Heart right ventricle (tissue), 16 donors: ENCODE measurements at regions not wholly inside any gene's neighbourhood (a gene's known extent, or its start where the extent isn't known, plus 50 kb on each side); places are given as distances from the start of the nearest gene placed in this dataset.

Experiments used
- ATAC-seq, 8 donors: fragments of 200-7000 bp; cut with Tn5 transposase; one replicate each; pipeline ENCODE4 v1.9.1; 2020; ENCODE audit warnings: mild to moderate bottlenecking in 8 of 8, moderate library complexity in 8 of 8, moderate number of reproducible peaks in 1 of 8
- DNase-seq, 2 donors: peaks; one replicate each; pipeline ENCODE4 v3.0.0-alpha.2; 2020
- H3K27ac ChIP-seq, 10 donors: fragments of 200-600 bp; sonication (generic) in 2 of 10; one replicate each; pipeline versions ENCODE4 v1.5.0 to v1.8.0; 2020 to 2022; ENCODE audit warnings: mild to moderate bottlenecking in 3 of 10
- H3K27me3 ChIP-seq, 7 donors: fragments of 200-600 bp; one replicate each; pipeline ENCODE4 v1.8.0; 2021 to 2022; ENCODE audit warnings: mild to moderate bottlenecking in 2 of 7
- H3K36me3 ChIP-seq, 9 donors: fragments of 200-600 bp; sonication (generic) in 1 of 9; one replicate each; pipeline versions ENCODE4 v1.5.0 to v1.8.0; 2020 to 2022; ENCODE audit warnings: mild to moderate bottlenecking in 2 of 9
- H3K4me1 ChIP-seq, 9 donors: fragments of 200-600 bp; sonication (generic) in 1 of 9; one replicate each; pipeline versions ENCODE4 v1.5.0 to v1.8.0; 2020 to 2022; ENCODE audit warnings: mild to moderate bottlenecking in 4 of 9
- H3K4me3 ChIP-seq, 10 donors: fragments of 200-600 bp; sonication (generic) in 2 of 10; one replicate each; pipeline versions ENCODE4 v1.5.0 to v1.8.0; 2020 to 2022; ENCODE audit warnings: mild to moderate bottlenecking in 7 of 10, moderate library complexity in 2 of 10
- H3K9me3 ChIP-seq, 11 donors: fragments of 200-600 bp in 10 of 11; sonication (generic) in 2 of 11; one replicate each; pipeline versions ENCODE4 v1.5.0 to v1.8.0; 2013 to 2022; ENCODE audit warnings: mild to moderate bottlenecking in 2 of 11, control low read depth in 1 of 11, moderate library complexity in 1 of 11
- WGBS, 2 donors: extraction: QIAGEN DNeasy Blood & Tissue Kit; methylation state at CpG; one replicate each; pipeline ENCODE4 v1.1.7; 2013; ENCODE audit warnings: inconsistent platforms in 1 of 2; 5-methylcytosine and 5-hydroxymethylcytosine counted together
- intact Hi-C, 10 donors: fragments of 100-400 bp; cut with DNase I; formaldehyde crosslinking; loops; one replicate each; pipeline versions ENCODE4 v1.11.1 to v1.14.2; 2022
- TF ChIP-seq, protein P1 (sequence below), 9 donors: fragments of 200-600 bp; sonication (generic) in 2 of 9; IDR thresholded peaks; one replicate each; pipeline versions ENCODE4 v1.5.0 to v1.8.0; 2021 to 2022; ENCODE audit warnings: antibody characterized with exemption in 9 of 9, mild to moderate bottlenecking in 5 of 9, moderate library complexity in 1 of 9
- donor health status: Arrhythmogenic right ventricular cardiomyopathy.
- donor health status: ischemic (EF 13 %, LVEDD 7.1; RV severe dilation, severe dysfunction).
- donor health status: healthy with polysubstance abuse.
- donor health status: DM: no; HTN: yes; CAD: no.
- donor health status: DM: no; HTN: no; CAD: no.
- donor health status: ischemic (EF 25% LVEDD 6.9; RV normal size, moderate dysfunction).
- donor health status: ischemic (EF 25% LVEDD 5.7; RV mildly dilated, moderate dysfunction).
- donor health status: healthy.
- donor health status: DM: yes; HTN: yes; CAD: no.
- donor health status: Ischemic cardiomyopathy.
- donor health status: ischemic (EF 35%, LVEDD 5.7; RV mildly dilated, moderate dysfunction).
- donor health status: nonischemic (EF 11% LVEDD 7.7; RV severe dilation, severe dysfunction).
- donor health status: DM: yes; HTN: yes; CAD: no.
- donor health status: PGD.
- donor health status: ischemic (EF 29% LVEDD 5.4; RV normal size, mild dysfunction).
- donor health status: nonischemic (EF 23%, LVEDD 6.1; RV moderate dilation, normal function).

DNA sequence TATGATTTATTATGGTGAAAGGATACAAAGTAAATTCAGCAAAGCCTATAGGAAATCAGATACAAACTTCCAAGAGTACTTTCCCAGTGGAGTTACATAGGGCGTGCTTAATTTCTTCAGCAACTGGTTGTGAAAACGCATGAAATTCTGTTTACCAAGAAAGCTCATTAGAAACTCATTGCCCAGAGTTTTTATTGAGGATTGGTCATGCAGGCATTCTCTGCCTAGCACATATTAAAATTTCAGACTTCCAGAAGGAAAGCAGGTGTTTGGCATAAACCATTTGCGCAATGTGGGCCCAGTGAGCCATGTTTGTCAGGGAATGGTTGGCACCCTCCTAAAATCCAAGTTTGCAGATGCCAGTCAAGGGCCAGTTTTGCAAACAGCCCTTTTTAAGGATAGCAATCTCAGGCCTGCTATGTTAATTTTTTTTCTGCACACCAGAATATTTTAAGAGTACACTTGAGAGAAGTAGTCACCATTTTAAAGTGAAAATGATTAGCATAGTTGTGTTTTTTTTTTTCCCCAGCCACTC lies 311.1 kb upstream of the CHD1 start:
- TF ChIP-seq, protein P1, sequence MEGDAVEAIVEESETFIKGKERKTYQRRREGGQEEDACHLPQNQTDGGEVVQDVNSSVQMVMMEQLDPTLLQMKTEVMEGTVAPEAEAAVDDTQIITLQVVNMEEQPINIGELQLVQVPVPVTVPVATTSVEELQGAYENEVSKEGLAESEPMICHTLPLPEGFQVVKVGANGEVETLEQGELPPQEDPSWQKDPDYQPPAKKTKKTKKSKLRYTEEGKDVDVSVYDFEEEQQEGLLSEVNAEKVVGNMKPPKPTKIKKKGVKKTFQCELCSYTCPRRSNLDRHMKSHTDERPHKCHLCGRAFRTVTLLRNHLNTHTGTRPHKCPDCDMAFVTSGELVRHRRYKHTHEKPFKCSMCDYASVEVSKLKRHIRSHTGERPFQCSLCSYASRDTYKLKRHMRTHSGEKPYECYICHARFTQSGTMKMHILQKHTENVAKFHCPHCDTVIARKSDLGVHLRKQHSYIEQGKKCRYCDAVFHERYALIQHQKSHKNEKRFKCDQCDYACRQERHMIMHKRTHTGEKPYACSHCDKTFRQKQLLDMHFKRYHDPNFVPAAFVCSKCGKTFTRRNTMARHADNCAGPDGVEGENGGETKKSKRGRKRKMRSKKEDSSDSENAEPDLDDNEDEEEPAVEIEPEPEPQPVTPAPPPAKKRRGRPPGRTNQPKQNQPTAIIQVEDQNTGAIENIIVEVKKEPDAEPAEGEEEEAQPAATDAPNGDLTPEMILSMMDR (IDR thresholded peaks at IDR 0.05) = no peak
- no peak for DNase-seq
- H3K9me3 ChIP-seq = no peaks in the 10 kb centered on the region
- no peak for ATAC-seq
- intact Hi-C loops = no loop called here
- no peak overlapping the region for H3K27ac ChIP-seq
- H3K27me3 ChIP-seq = no peaks in the 10 kb centered on the region
- no peaks in the 10 kb centered on the region for H3K36me3 ChIP-seq
- WGBS, 2 donors = 89 to 98% methylated on average over 3 of the region's 3 CpGs
- H3K4me3 ChIP-seq = no peak overlapping the region
- H3K4me1 ChIP-seq = no peaks in the 10 kb centered on the region

DNA sequence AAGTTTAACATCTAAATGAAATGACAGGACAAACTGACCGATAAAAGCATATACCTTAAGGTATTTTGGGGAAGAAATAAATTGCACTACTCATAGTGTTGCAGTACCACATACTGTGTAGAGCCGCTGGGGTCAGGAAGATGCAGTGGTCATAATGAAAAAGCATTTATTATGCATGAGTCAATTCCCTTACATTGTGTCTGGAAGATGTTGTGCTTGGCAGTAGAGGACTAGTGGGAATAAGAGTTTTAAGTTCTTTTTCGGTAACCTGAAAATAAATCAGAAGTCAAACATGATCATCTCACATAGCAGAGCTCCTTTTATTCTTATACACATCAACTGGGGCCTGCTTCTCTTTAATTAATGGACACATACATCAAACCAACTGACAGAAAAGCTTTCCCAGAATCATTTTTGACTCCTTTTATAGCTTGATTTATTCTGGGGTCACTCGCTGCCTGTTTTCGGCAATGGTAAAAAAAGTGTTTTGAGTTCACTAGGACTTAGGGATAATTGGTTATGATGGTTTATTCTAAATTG lies 262.5 kb upstream of the CHD1 start:
- Histone ChIP-seq H3K9me3 (peaks cover 0 to 13% (median 0%) of the 10 kb centered on the region in 11 donors), H3K27ac (no peak overlapping the region), H3K27me3 (no peaks in the 10 kb centered on the region), H3K36me3 (no peaks in the 10 kb centered on the region), H3K4me3 (no peak overlapping the region), H3K4me1 (no peaks in the 10 kb centered on the region)
- 81 to 86% methylated on average over 5 of the region's 5 CpGs for WGBS, 2 donors
- intact Hi-C loops = no loop called here
- DNase-seq (no peak), ATAC-seq (no peak)
- TF ChIP-seq, protein P1 (IDR thresholded peaks at IDR 0.05) = no peak

DNA sequence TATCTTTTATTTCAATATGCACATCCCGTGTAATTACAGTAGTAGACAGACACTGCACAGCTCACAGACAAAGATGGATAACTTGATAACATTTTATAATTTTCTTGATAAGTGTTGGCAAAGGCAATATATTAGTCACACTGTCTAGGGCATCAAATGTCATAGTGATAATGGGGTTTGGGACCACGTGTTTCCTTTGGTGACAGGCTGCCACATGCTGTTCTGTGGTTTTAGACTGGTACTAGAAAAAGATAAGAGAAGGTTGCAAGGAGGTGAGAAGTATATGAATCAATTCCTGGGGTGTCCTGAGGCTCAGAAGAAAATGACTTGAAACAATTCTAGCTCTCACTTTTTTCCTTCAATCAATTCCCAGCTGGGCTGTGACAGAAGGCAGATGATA lies 258.8 kb upstream of the CHD1 start:
- Histone ChIP-seq H3K9me3 (peaks cover 0 to 3% (median 0%) of the 10 kb centered on the region in 11 donors), H3K4me3 (no peak overlapping the region), H3K36me3 (no peaks in the 10 kb centered on the region), H3K4me1 (no peaks in the 10 kb centered on the region), H3K27ac (no peak overlapping the region), H3K27me3 (no peaks in the 10 kb centered on the region)
- TF ChIP-seq, protein P1 (IDR thresholded peaks at IDR 0.05) = no peak
- intact Hi-C loops = no loop called here
- WGBS, 2 donors = 34 to 40% methylated on average over 2 of the region's 2 CpGs
- ATAC-seq = no peak
- no peak for DNase-seq

DNA sequence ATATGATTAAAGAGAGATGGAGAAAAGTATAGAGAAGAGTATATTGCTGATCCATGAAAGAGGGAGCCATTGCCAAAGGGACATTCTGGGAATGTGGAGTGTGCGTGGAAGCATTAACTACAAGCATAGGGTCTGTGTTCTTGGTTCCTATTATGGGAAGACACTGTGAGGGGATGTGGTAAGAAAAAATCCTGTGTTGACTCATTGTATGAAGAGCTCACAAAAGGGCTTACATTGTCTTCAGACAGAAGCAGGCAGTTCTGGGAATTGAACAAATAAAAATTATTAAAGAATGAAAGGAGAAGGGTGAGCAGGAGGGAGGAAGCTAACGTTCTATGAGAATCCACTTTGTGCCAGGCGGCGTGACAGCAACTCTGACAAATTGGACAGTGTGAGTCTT lies 250.4 kb upstream of the CHD1 start:
- DNase-seq = no peak
- no peak overlapping the region for H3K27ac ChIP-seq
- H3K4me1 ChIP-seq = no peaks in the 10 kb centered on the region
- no peaks in the 10 kb centered on the region for H3K36me3 ChIP-seq
- TF ChIP-seq, protein P1 (IDR thresholded peaks at IDR 0.05) = no peak
- H3K4me3 ChIP-seq = no peak overlapping the region
- no peak for ATAC-seq
- no peaks in the 10 kb centered on the region for H3K27me3 ChIP-seq
- intact Hi-C loops = no loop called here
- H3K9me3 ChIP-seq = peaks cover 0 to 6% (median 0%) of the 10 kb centered on the region in 11 donors
- WGBS, 2 donors = 83 to 84% methylated on average over 4 of the region's 4 CpGs
